ENCODE measurements at regions not wholly inside any gene's neighbourhood (a gene's known extent, or its start where the extent isn't known, plus 50 kb on each side); places are given as distances from the start of the nearest gene placed in this dataset.

DNA sequence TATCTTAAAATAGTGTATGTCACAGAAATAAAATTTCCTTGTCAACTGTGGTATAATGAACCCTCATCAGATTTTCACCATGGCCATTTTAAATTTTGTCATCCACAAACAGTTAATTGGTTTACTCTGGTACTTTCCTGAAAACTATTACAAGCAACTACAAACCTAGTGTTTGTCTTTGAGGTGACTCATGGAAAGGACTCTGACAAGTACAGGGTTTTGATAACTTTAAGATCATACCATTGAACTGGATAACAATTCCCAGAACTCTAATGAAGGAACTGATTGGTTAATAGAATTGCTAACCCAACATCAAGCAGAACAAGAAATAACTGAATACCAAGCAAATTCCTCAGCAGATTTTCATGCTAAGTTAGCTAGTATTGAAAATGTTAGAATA lies 237.7 kb upstream of the IPO5 start:
- no TSS peak for BruUV-seq (replicated peaks)

DNA sequence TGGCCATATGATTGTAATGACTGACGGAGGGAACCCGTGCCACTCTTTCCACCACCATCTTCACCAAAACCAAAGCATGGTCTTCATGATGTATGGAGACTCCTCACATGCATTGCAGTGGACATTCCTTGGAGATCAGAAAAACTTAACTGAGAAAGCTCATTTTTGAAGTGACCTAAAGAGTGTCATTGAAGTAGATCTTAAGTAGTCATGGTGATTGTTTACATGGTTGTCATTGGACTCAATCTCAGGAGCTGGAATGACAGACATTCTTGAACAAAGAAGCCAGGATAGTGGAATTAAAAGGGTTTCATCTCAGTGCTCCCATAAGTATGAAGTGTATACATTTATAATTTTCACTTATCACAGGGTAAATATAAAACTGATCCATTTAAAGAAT lies 236.7 kb upstream of the IPO5 start:
- no peaks in the 10 kb centered on the region for H3K27me3 Mint-ChIP-seq (ENCODE audit: insufficient read depth, unreplicated experiment)
- H3K27ac Mint-ChIP-seq (ENCODE audit: low read depth, unreplicated experiment): no peak overlapping the region
- H3K36me3 Mint-ChIP-seq (ENCODE audit: insufficient read depth, unreplicated experiment): no peaks in the 10 kb centered on the region
- no peak overlapping the region for H3K4me3 Mint-ChIP-seq (ENCODE audit: unreplicated experiment)
- no peak for DNase-seq (ENCODE audit: unreplicated experiment)
- BruUV-seq (replicated peaks): no TSS peak
- ChIA-PET POLR2A (interaction anchor here (0.6 to 1.4 kb wide), 3 partner anchors 10 to 23 kb away, joined by 3 to 5 read pairs (median 3); no protein-coding TSS in a partner anchor), CTCF (no interaction called here)
- peaks cover 16% of the 10 kb centered on the region for H3K4me1 Mint-ChIP-seq (ENCODE audit: insufficient read depth, unreplicated experiment)
- intact Hi-C loops (cut with micrococcal nuclease): no loop called here
- TF ChIP-seq, protein P1, sequence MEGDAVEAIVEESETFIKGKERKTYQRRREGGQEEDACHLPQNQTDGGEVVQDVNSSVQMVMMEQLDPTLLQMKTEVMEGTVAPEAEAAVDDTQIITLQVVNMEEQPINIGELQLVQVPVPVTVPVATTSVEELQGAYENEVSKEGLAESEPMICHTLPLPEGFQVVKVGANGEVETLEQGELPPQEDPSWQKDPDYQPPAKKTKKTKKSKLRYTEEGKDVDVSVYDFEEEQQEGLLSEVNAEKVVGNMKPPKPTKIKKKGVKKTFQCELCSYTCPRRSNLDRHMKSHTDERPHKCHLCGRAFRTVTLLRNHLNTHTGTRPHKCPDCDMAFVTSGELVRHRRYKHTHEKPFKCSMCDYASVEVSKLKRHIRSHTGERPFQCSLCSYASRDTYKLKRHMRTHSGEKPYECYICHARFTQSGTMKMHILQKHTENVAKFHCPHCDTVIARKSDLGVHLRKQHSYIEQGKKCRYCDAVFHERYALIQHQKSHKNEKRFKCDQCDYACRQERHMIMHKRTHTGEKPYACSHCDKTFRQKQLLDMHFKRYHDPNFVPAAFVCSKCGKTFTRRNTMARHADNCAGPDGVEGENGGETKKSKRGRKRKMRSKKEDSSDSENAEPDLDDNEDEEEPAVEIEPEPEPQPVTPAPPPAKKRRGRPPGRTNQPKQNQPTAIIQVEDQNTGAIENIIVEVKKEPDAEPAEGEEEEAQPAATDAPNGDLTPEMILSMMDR (IDR thresholded peaks at IDR 0.05; ENCODE audit: unreplicated experiment): no peak
- H3K9me3 Mint-ChIP-seq (ENCODE audit: unreplicated experiment): no peaks in the 10 kb centered on the region

More for the DNA sequence above, 237.7 kb upstream of the IPO5 start:
- DNase-seq (ENCODE audit: unreplicated experiment): peak; percentile 13
- no peaks in the 10 kb centered on the region for H3K27me3 Mint-ChIP-seq (ENCODE audit: insufficient read depth, unreplicated experiment)
- peaks cover 13% of the 10 kb centered on the region for H3K4me1 Mint-ChIP-seq (ENCODE audit: insufficient read depth, unreplicated experiment)
- no peaks in the 10 kb centered on the region for H3K36me3 Mint-ChIP-seq (ENCODE audit: insufficient read depth, unreplicated experiment)
- intact Hi-C loops (cut with micrococcal nuclease): no loop called here
- TF ChIP-seq, protein P1 (IDR thresholded peaks at IDR 0.05; ENCODE audit: unreplicated experiment): no peak
- POLR2A ChIA-PET: no interaction called here
- H3K9me3 Mint-ChIP-seq (ENCODE audit: unreplicated experiment): no peaks in the 10 kb centered on the region
- CTCF ChIA-PET: interaction anchor here (0.7 kb wide), 1 partner anchor 21 kb away, joined by 4 read pairs; no protein-coding TSS in a partner anchor
- no peak overlapping the region for H3K27ac Mint-ChIP-seq (ENCODE audit: low read depth, unreplicated experiment)
- no peak overlapping the region for H3K4me3 Mint-ChIP-seq (ENCODE audit: unreplicated experiment)

DNA sequence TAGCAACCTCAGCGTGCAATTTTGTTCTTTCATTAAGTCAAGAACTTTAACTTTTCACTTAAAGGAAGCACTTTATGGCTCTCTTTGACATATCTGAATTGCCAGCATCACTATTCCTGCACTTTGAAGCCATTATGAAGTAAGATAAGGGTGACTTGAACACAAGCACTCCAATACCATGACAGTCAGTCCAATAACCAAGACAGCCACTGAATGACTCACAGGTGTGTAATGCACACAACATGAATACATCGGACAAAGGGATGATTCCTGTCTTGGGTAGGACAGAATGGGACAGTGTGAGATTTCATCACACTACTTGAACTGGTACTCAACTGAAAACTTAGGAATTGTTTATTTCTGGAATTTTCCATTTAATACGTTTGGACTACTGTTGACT lies 233.7 kb upstream of the IPO5 start:
- H3K27ac Mint-ChIP-seq (ENCODE audit: low read depth, unreplicated experiment): no peak overlapping the region
- no TSS peak for BruUV-seq (replicated peaks)

DNA sequence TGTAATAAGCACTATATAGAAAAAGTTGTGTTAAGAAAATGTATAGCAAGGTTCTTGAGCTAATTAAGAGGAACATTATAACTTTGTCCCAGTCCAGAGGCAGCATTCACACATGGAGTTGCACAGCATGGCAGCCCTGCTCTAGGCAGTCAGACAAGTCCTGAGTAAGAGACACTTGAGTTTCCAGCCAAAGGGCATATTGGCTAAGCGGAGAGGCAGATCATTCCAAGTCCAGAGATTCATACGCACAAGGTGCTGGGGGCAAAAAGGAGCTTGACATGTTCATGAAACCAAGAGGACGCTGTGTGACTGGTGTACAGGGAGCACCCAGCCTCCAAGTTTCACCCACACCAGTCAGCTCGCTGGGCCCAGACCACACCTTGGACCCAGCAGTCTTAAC lies 232.6 kb upstream of the IPO5 start:
- CTCF ChIA-PET: interaction anchor here (0.6 to 1.2 kb wide), 5 partner anchors 11 to 432 kb away, joined by 3 to 4 read pairs (median 3); no protein-coding TSS in a partner anchor
- H3K36me3 Mint-ChIP-seq (ENCODE audit: insufficient read depth, unreplicated experiment): no peaks in the 10 kb centered on the region
- no peak for DNase-seq (ENCODE audit: unreplicated experiment)
- POLR2A ChIA-PET: interaction anchor here (0.5 to 1.1 kb wide), 5 partner anchors 16 to 498 kb away, joined by 3 read pairs; partner anchors contain the start of gene MBNL2
- no peak overlapping the region for H3K4me3 Mint-ChIP-seq (ENCODE audit: unreplicated experiment)
- TF ChIP-seq, protein P1 (IDR thresholded peaks at IDR 0.05; ENCODE audit: unreplicated experiment): no peak
- H3K4me1 Mint-ChIP-seq (ENCODE audit: insufficient read depth, unreplicated experiment): peaks cover 44% of the 10 kb centered on the region
- H3K27me3 Mint-ChIP-seq (ENCODE audit: insufficient read depth, unreplicated experiment): no peaks in the 10 kb centered on the region
- H3K27ac Mint-ChIP-seq (ENCODE audit: low read depth, unreplicated experiment): no peak overlapping the region
- no TSS peak for BruUV-seq (replicated peaks)
- no peaks in the 10 kb centered on the region for H3K9me3 Mint-ChIP-seq (ENCODE audit: unreplicated experiment)
- intact Hi-C loops (cut with micrococcal nuclease): no loop called here

More for the DNA sequence above, 233.7 kb upstream of the IPO5 start:
- peak; percentile 75 for DNase-seq (ENCODE audit: unreplicated experiment)
- H3K4me3 Mint-ChIP-seq (ENCODE audit: unreplicated experiment): no peak overlapping the region
- H3K36me3 Mint-ChIP-seq (ENCODE audit: insufficient read depth, unreplicated experiment): no peaks in the 10 kb centered on the region
- POLR2A ChIA-PET: interaction anchor here (0.9 to 1.0 kb wide), 2 partner anchors 17 to 285 kb away, joined by 3 to 5 read pairs; no protein-coding TSS in a partner anchor
- no peaks in the 10 kb centered on the region for H3K9me3 Mint-ChIP-seq (ENCODE audit: unreplicated experiment)
- CTCF ChIA-PET: no interaction called here
- intact Hi-C loops (cut with micrococcal nuclease): no loop called here
- TF ChIP-seq, protein P1 (IDR thresholded peaks at IDR 0.05; ENCODE audit: unreplicated experiment): no peak
- H3K4me1 Mint-ChIP-seq (ENCODE audit: insufficient read depth, unreplicated experiment): peaks cover 37% of the 10 kb centered on the region
- H3K27me3 Mint-ChIP-seq (ENCODE audit: insufficient read depth, unreplicated experiment): no peaks in the 10 kb centered on the region
